ENCODE measurements at regions not wholly inside any gene's neighbourhood (a gene's known extent, or its start where the extent isn't known, plus 50 kb on each side); places are given as distances from the start of the nearest gene placed in this dataset.

- no peak for TF ChIP-seq CTCF (conservative IDR thresholded peaks at IDR 0.05; ENCODE audit: low read length)
- no peak for TF ChIP-seq EZH2phosphoT487 (IDR thresholded peaks at IDR 0.05; ENCODE audit: borderline replicate concordance, low read depth, low read length)
Measured at GRCh38 chr4:96036781-96037180, 196.9 kb downstream of the PDHA2 start.

Data from OCI-LY7 (cell line).